ENCODE measurements at regions not wholly inside any gene's neighbourhood (a gene's known extent, or its start where the extent isn't known, plus 50 kb on each side); places are given as distances from the start of the nearest gene placed in this dataset.

GRCh38 chr4:12118651-12119213, 690.0 kb upstream of the HS3ST1 start:
- TF ChIP-seq CTCF (conservative IDR thresholded peaks at IDR 0.05; ENCODE audit: low read depth, low read length) (no peak), EZH2phosphoT487 (IDR thresholded peaks at IDR 0.05; ENCODE audit: borderline replicate concordance, low read length) (no peak), EZH2 (IDR thresholded peaks at IDR 0.05; ENCODE audit: low read length, unreplicated experiment) (no peak)

Data from PC-3 (cell line).